B cell (primary cell): ENCODE measurements at regions not wholly inside any gene's neighbourhood (a gene's known extent, or its start where the extent isn't known, plus 50 kb on each side); places are given as distances from the start of the nearest gene placed in this dataset.

Experiments
- ATAC-seq: fragments of 200-7000 bp; cut with Tn5 transposase; one replicate; pipeline ENCODE4 v1.10.0; 2021; ENCODE audit warnings: low read depth, mild to moderate bottlenecking, moderate number of reproducible peaks, moderate library complexity
- CTCF ChIA-PET: fragments of 350-600 bp; sonication (Branson Sonifier 250); formaldehyde crosslinking; loops from one replicate; lab custom pipeline; 2021; ENCODE audit warnings: antibody characterized with exemption, inconsistent platforms; lab: Charles Lee
- POLR2A ChIA-PET: fragments of 350-600 bp; sonication (Branson Sonifier 250); formaldehyde crosslinking; loops from one replicate; lab custom pipeline; 2021; ENCODE audit warnings: antibody characterized with exemption; lab: Charles Lee
- DNase-seq: peaks from one replicate; pipeline ENCODE4 v3.0.0; 2013
- H2AFZ ChIP-seq: 2 replicates; pipeline ENCODE4 v1.6.1; 2012; ENCODE audit warnings: mild to moderate bottlenecking, low read depth, low read length; ENCODE audit not compliant: insufficient read depth, poor library complexity, severe bottlenecking
- H3K27ac ChIP-seq, 2 donors: 1 replicate in 1 of 2; 2 replicates in 1 of 2; pipeline ENCODE4 v1.5.1; 2012 to 2013; ENCODE audit warnings: low read length in 2 of 2, mild to moderate bottlenecking in 2 of 2, moderate library complexity in 1 of 2
- H3K27me3 ChIP-seq, 4 experiments: fragments of 200-600 bp in 1 of 4; sonication (generic) in 1 of 4; replicated peaks in 1 of 4; 1 replicate in 2 of 4; 2 replicates in 2 of 4; pipeline versions ENCODE4 v1.6.1 to v1.7.0; 2013 to 2016; ENCODE audit warnings: low read length in 3 of 4, mild to moderate bottlenecking in 2 of 4, mixed read lengths in 1 of 4, moderate library complexity in 1 of 4; ENCODE audit not compliant: insufficient read depth in 4 of 4, control insufficient read depth in 3 of 4; ENCODE audit errors: control extremely low read depth in 1 of 4
- H3K36me3 ChIP-seq, 2 experiments: replicated peaks in 1 of 2; 1 replicate in 1 of 2; 2 replicates in 1 of 2; pipeline versions ENCODE4 v1.6.1 to v1.7.1; 2013; ENCODE audit warnings: low read length in 1 of 2; ENCODE audit not compliant: insufficient read depth in 2 of 2, control insufficient read depth in 1 of 2; ENCODE audit errors: control extremely low read depth in 1 of 2, extremely low read depth in 1 of 2
- H3K4me1 ChIP-seq, 2 donors: fragments of 200-600 bp in 1 of 2; sonication (generic) in 1 of 2; 1 replicate in 1 of 2; 2 replicates in 1 of 2; pipeline versions ENCODE4 v1.5.1 to v1.6.1; 2013 to 2017; ENCODE audit warnings: low read length in 2 of 2; ENCODE audit not compliant: control insufficient read depth in 2 of 2, insufficient read depth in 2 of 2
- H3K4me2 ChIP-seq: replicated peaks from 2 replicates; pipeline ENCODE3; 2012; ENCODE audit warnings: mild to moderate bottlenecking, low read depth, low read length; ENCODE audit not compliant: poor library complexity, severe bottlenecking
- H3K4me3 ChIP-seq, 5 experiments: fragments of 200-600 bp in 1 of 5; sonication (generic) in 1 of 5; 1 replicate in 3 of 5; 2 replicates in 2 of 5; pipeline versions ENCODE4 v1.5.1 to v1.7.0; 2011 to 2016; ENCODE audit warnings: low read length in 4 of 5, mild to moderate bottlenecking in 4 of 5, low read depth in 2 of 5, control low read depth in 1 of 5, moderate library complexity in 1 of 5; ENCODE audit not compliant: insufficient read depth in 1 of 5; ENCODE audit errors: control extremely low read depth in 1 of 5, extremely low read depth in 1 of 5
- H3K79me2 ChIP-seq: fragments of 200-600 bp; sonication (generic); one replicate; pipeline ENCODE4 v1.6.0; 2016; ENCODE audit warnings: low read length; ENCODE audit not compliant: control insufficient read depth, insufficient read depth
- H3K9ac ChIP-seq: fragments of 200-600 bp; sonication (generic); 2 replicates; pipeline ENCODE4 v1.6.1; 2017; ENCODE audit warnings: mild to moderate bottlenecking, low read length, moderate library complexity
- H3K9me3 ChIP-seq, 3 donors: one replicate each; pipeline versions ENCODE4 v1.6.1 to v1.7.1; 2013; ENCODE audit warnings: low read length in 2 of 3; ENCODE audit not compliant: control insufficient read depth in 2 of 3, insufficient read depth in 1 of 3; ENCODE audit errors: control extremely low read depth in 1 of 3
- H4K20me1 ChIP-seq: 2 replicates; pipeline ENCODE4 v1.6.0; 2012; ENCODE audit warnings: mild to moderate bottlenecking, low read length; ENCODE audit not compliant: insufficient read depth, control insufficient read depth, poor library complexity, severe bottlenecking
- H3K27ac Mint-ChIP-seq: one replicate; pipeline ENCODE4 v1.8.0; 2021; ENCODE audit warnings: mixed read lengths
- H3K27me3 Mint-ChIP-seq: one replicate; pipeline ENCODE4 v1.8.0; 2021; ENCODE audit warnings: mixed read lengths
- H3K4me1 Mint-ChIP-seq: one replicate; pipeline ENCODE4 v1.8.0; 2021; ENCODE audit warnings: mixed read lengths
- H3K4me3 Mint-ChIP-seq: one replicate; pipeline ENCODE4 v1.8.0; 2021; ENCODE audit warnings: mixed read lengths
- H3K9me3 Mint-ChIP-seq: one replicate; pipeline ENCODE4 v1.8.0; 2022; ENCODE audit warnings: mixed read lengths; ENCODE audit not compliant: insufficient read depth
- EZH2 ChIP-seq: IDR thresholded peaks from 2 replicates; pipeline ENCODE4 v1.6.1; 2012; ENCODE audit warnings: borderline replicate concordance, low read depth, mild to moderate bottlenecking, moderate library complexity, low read length; ENCODE audit not compliant: insufficient read depth, poor library complexity, severe bottlenecking
- WGBS: methylation state at CpG from one replicate; pipeline ENCODE4 v1.1.5; 2013; ENCODE audit warnings: missing lambda C conversion rate; ENCODE audit not compliant: insufficient coverage; 5-methylcytosine and 5-hydroxymethylcytosine counted together
- intact Hi-C: fragments of 100-400 bp; cut with micrococcal nuclease; formaldehyde crosslinking; loops from one replicate; pipeline ENCODE4 v1.10.0; 2022
- TF ChIP-seq, protein P1 (sequence below): fragments of 200-600 bp; IDR thresholded peaks from one replicate; pipeline ENCODE4 v1.8.0; 2022; ENCODE audit warnings: antibody characterized with exemption, mild to moderate bottlenecking

- Histone ChIP-seq H4K20me1 (no peaks in the 10 kb centered on the region), H3K36me3 (no peaks in the 10 kb centered on the region), H3K4me3 (no peak overlapping the region), H3K9ac (no peak overlapping the region), H2AFZ (no peak overlapping the region), H3K27ac (no peak overlapping the region), H3K79me2 (no peaks in the 10 kb centered on the region), H3K4me1 (peaks cover 0 to 5% of the 10 kb centered on the region in 2 donors), H3K27me3 (peaks cover 0 to 4% (median 0%) of the 10 kb centered on the region in 4 experiments), H3K4me2 (no peak overlapping the region), H3K9me3 (peaks cover 0 to 3% (median 0%) of the 10 kb centered on the region in 3 donors)
- intact Hi-C loops, result no loop called here
- Mint-ChIP-seq H3K4me1 (peaks cover 5% of the 10 kb centered on the region), H3K27me3 (peaks cover 18% of the 10 kb centered on the region), H3K9me3 (no peaks in the 10 kb centered on the region), H3K4me3 (no peak overlapping the region), H3K27ac (no peak overlapping the region)
- ATAC-seq, result no peak
- no peak for DNase-seq
- TF ChIP-seq, protein P1, sequence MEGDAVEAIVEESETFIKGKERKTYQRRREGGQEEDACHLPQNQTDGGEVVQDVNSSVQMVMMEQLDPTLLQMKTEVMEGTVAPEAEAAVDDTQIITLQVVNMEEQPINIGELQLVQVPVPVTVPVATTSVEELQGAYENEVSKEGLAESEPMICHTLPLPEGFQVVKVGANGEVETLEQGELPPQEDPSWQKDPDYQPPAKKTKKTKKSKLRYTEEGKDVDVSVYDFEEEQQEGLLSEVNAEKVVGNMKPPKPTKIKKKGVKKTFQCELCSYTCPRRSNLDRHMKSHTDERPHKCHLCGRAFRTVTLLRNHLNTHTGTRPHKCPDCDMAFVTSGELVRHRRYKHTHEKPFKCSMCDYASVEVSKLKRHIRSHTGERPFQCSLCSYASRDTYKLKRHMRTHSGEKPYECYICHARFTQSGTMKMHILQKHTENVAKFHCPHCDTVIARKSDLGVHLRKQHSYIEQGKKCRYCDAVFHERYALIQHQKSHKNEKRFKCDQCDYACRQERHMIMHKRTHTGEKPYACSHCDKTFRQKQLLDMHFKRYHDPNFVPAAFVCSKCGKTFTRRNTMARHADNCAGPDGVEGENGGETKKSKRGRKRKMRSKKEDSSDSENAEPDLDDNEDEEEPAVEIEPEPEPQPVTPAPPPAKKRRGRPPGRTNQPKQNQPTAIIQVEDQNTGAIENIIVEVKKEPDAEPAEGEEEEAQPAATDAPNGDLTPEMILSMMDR, result no peak
- TF ChIP-seq EZH2, result no peak
- ChIA-PET POLR2A (no interaction called here), CTCF (no interaction called here)
- 100% methylated on average over 1 of the region's 4 CpGs for WGBS
Observed at GRCh38 chr6:6837541-6838080, 249.1 kb downstream of the LY86 start.

GRCh38 chr6:6840831-6841291 lies 252.3 kb downstream of the LY86 start:
- intact Hi-C loops, result no loop called here
- Mint-ChIP-seq H3K4me3 (no peak overlapping the region), H3K27me3 (peaks cover 10% of the 10 kb centered on the region), H3K9me3 (peaks cover 9% of the 10 kb centered on the region), H3K27ac (no peak overlapping the region), H3K4me1 (peaks cover 5% of the 10 kb centered on the region)
- Histone ChIP-seq H3K9me3 (peaks cover 0 to 7% (median under 1%) of the 10 kb centered on the region in 3 donors), H3K27ac (no peak overlapping the region), H3K4me3 (no peak overlapping the region), H4K20me1 (no peaks in the 10 kb centered on the region), H3K4me1 (peaks cover 0 to 5% of the 10 kb centered on the region in 2 donors), H3K27me3 (no peaks in the 10 kb centered on the region), H3K4me2 (no peak overlapping the region), H3K36me3 (no peaks in the 10 kb centered on the region), H2AFZ (peak overlapping the region; percentile 13), H3K79me2 (no peaks in the 10 kb centered on the region), H3K9ac (no peak overlapping the region)
- WGBS, result 0% methylated on average over 1 of the region's 5 CpGs
- no peak for DNase-seq
- CTCF ChIA-PET, result no interaction called here
- no peak for ATAC-seq
- TF ChIP-seq, protein P1, result no peak
- no peak for TF ChIP-seq EZH2
- POLR2A ChIA-PET, result interaction anchor here (0.5 kb wide), 1 partner anchor 13 kb away, joined by 3 read pairs; no protein-coding TSS in a partner anchor
